ENCODE measurements at regions not wholly inside any gene's neighbourhood (a gene's known extent, or its start where the extent isn't known, plus 50 kb on each side); places are given as distances from the start of the nearest gene placed in this dataset.

DNA sequence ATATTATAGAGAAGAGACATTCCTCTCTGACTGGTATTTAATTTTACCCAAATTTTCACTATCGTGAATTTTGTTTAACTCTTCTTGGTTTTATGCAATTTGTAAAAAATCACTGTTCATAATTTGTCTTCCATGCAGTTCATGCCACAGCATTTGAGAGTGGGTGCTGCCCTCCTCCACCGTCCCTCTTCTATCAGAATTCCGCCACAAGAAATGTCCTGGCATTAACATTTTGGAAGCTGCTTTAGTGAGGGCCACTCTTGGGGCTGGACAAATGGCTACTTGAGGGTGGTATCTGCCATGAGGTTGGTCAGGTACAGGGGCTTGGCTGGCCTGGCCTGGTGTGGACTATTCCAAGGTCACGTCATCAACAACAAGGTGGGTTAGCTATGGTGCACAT lies 68.3 kb upstream of the CLDN5 start:
- TF ChIP-seq, protein P1, sequence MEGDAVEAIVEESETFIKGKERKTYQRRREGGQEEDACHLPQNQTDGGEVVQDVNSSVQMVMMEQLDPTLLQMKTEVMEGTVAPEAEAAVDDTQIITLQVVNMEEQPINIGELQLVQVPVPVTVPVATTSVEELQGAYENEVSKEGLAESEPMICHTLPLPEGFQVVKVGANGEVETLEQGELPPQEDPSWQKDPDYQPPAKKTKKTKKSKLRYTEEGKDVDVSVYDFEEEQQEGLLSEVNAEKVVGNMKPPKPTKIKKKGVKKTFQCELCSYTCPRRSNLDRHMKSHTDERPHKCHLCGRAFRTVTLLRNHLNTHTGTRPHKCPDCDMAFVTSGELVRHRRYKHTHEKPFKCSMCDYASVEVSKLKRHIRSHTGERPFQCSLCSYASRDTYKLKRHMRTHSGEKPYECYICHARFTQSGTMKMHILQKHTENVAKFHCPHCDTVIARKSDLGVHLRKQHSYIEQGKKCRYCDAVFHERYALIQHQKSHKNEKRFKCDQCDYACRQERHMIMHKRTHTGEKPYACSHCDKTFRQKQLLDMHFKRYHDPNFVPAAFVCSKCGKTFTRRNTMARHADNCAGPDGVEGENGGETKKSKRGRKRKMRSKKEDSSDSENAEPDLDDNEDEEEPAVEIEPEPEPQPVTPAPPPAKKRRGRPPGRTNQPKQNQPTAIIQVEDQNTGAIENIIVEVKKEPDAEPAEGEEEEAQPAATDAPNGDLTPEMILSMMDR (conservative IDR thresholded peaks at IDR 0.05; ENCODE audit: low read depth, low read length), result no peak
- TF ChIP-seq EZH2 (IDR thresholded peaks at IDR 0.05; ENCODE audit: low read length, unreplicated experiment), result no peak
- TF ChIP-seq EZH2phosphoT487 (IDR thresholded peaks at IDR 0.05; ENCODE audit: borderline replicate concordance, low read length), result no peak
